HepG2 (cell line): ENCODE measurements at regions not wholly inside any gene's neighbourhood (a gene's known extent, or its start where the extent isn't known, plus 50 kb on each side); places are given as distances from the start of the nearest gene placed in this dataset.

Experiments used
- BRCA1 ChIP-seq: sonication (generic); formaldehyde crosslinking; IDR thresholded peaks from 2 replicates; pipeline ENCODE4 v1.4.0; 2020; ENCODE audit warnings: missing genetic modification reagents
- CCAR2 ChIP-seq: fragments of 200-400 bp; formaldehyde crosslinking; optimal IDR thresholded peaks from 2 replicates; pipeline ENCODE3; 2018; ENCODE audit warnings: low read depth, mild to moderate bottlenecking, low read length, moderate library complexity
- GATAD1 ChIP-seq: IDR thresholded peaks from 2 replicates; pipeline ENCODE4 v1.6.1; 2016; ENCODE audit warnings: missing genetic modification reagents, missing compliant biosample characterization
- KDM3A ChIP-seq: IDR thresholded peaks from 2 replicates; pipeline ENCODE4 v1.6.1; 2018; ENCODE audit warnings: low read depth, missing compliant biosample characterization
- MIER2 ChIP-seq: IDR thresholded peaks from 2 replicates; pipeline ENCODE4 v1.6.1; 2016; ENCODE audit warnings: missing biosample characterization, missing genetic modification reagents
- NCOA2 ChIP-seq: sonication (generic); formaldehyde crosslinking; IDR thresholded peaks from 2 replicates; pipeline ENCODE4 v1.8.0; 2022; ENCODE audit warnings: inconsistent platforms
- ONECUT2 ChIP-seq: sonication (generic); formaldehyde crosslinking; IDR thresholded peaks from 2 replicates; pipeline ENCODE4 v1.4.0; 2020; ENCODE audit warnings: missing genetic modification reagents
- RBFOX2 ChIP-seq: fragments of 200-400 bp; formaldehyde crosslinking; IDR thresholded peaks from 2 replicates; pipeline ENCODE4 v1.6.1; 2017; ENCODE audit warnings: low read depth, mild to moderate bottlenecking, low read length
- SPEN ChIP-seq: sonication (generic); formaldehyde crosslinking; IDR thresholded peaks from 2 replicates; pipeline ENCODE4 v1.5.1; 2020; ENCODE audit warnings: low read depth, mild to moderate bottlenecking, missing genetic modification reagents
- TAF1 ChIP-seq: sonication (generic); formaldehyde crosslinking; IDR thresholded peaks from 2 replicates; pipeline ENCODE4 v1.4.0; 2020; ENCODE audit warnings: missing genetic modification reagents
- ZBTB42 ChIP-seq: sonication (generic); formaldehyde crosslinking; IDR thresholded peaks from 2 replicates; pipeline ENCODE4 v1.5.0; 2020; ENCODE audit warnings: mild to moderate bottlenecking, missing genetic modification reagents
- ZC3H13 ChIP-seq: sonication (generic); formaldehyde crosslinking; IDR thresholded peaks from 2 replicates; pipeline ENCODE4 v1.8.1; 2023; ENCODE audit warnings: mild to moderate bottlenecking, missing genetic modification reagents, moderate library complexity
- ZKSCAN1 ChIP-seq: fragments of 150-350 bp; IDR thresholded peaks from 2 replicates; pipeline ENCODE4 v1.6.1; 2014; ENCODE audit warnings: low read length
- ZNF225 ChIP-seq: sonication (generic); formaldehyde crosslinking; IDR thresholded peaks from 2 replicates; pipeline ENCODE4 v1.4.0; 2020; ENCODE audit warnings: mild to moderate bottlenecking, missing genetic modification reagents
- ZNF253 ChIP-seq: sonication (generic); formaldehyde crosslinking; IDR thresholded peaks from 2 replicates; pipeline ENCODE4 v1.8.0; 2022; ENCODE audit warnings: mild to moderate bottlenecking, missing genetic modification reagents, borderline replicate concordance
- ZNF333 ChIP-seq: sonication (generic); formaldehyde crosslinking; IDR thresholded peaks from 2 replicates; pipeline ENCODE4 v1.4.0; 2020; ENCODE audit warnings: mild to moderate bottlenecking, missing genetic modification reagents, borderline replicate concordance
- ZNF354B ChIP-seq: sonication (generic); formaldehyde crosslinking; IDR thresholded peaks from 2 replicates; pipeline ENCODE4 v1.8.0; 2022; ENCODE audit warnings: mild to moderate bottlenecking, missing genetic modification reagents
- ZNF468 ChIP-seq: sonication (generic); formaldehyde crosslinking; IDR thresholded peaks from 2 replicates; pipeline ENCODE4 v1.8.0; 2022; ENCODE audit warnings: mild to moderate bottlenecking, moderate library complexity, missing genetic modification reagents
- ZNF552 ChIP-seq: sonication (generic); formaldehyde crosslinking; IDR thresholded peaks from 2 replicates; pipeline ENCODE4 v1.9.0; 2022; ENCODE audit warnings: missing genetic modification reagents, mild to moderate bottlenecking, borderline replicate concordance
- ZNF556 ChIP-seq: sonication (generic); formaldehyde crosslinking; IDR thresholded peaks from 2 replicates; pipeline ENCODE4 v1.4.0; 2020; ENCODE audit warnings: mild to moderate bottlenecking, missing genetic modification reagents, borderline replicate concordance
- ZNF747 ChIP-seq: sonication (generic); formaldehyde crosslinking; IDR thresholded peaks from 2 replicates; pipeline ENCODE4 v1.8.1; 2023; ENCODE audit warnings: missing genetic modification reagents, mild to moderate bottlenecking, borderline replicate concordance
- ZNF761 ChIP-seq: sonication (generic); formaldehyde crosslinking; conservative IDR thresholded peaks from 2 replicates; pipeline ENCODE4 v1.4.0; 2020; ENCODE audit warnings: mild to moderate bottlenecking, missing genetic modification reagents
- ZNF879 ChIP-seq: sonication (generic); formaldehyde crosslinking; IDR thresholded peaks from 2 replicates; pipeline ENCODE4 v1.8.1; 2023; ENCODE audit warnings: missing genetic modification reagents
- TF ChIP-seq, protein P1 (sequence below): sonication (generic); formaldehyde crosslinking; IDR thresholded peaks from 2 replicates; pipeline ENCODE4 v1.4.0; 2020; ENCODE audit warnings: missing genetic modification reagents, borderline replicate concordance
- TF ChIP-seq, protein P2 (sequence below): sonication (generic); formaldehyde crosslinking; IDR thresholded peaks from 2 replicates; pipeline ENCODE4 v1.8.1; 2023; ENCODE audit warnings: mild to moderate bottlenecking, moderate library complexity, missing genetic modification reagents
- TF ChIP-seq, protein P3 (sequence below), 2 experiments: fragments of 450-650 bp in 1 of 2; sonication (generic) in 1 of 2; formaldehyde crosslinking; IDR thresholded peaks; 2 replicates each; pipeline versions ENCODE4 v1.5.0 to v1.8.0; 2020 to 2022; ENCODE audit warnings: mild to moderate bottlenecking in 1 of 2, missing genetic modification reagents in 1 of 2

DNA sequence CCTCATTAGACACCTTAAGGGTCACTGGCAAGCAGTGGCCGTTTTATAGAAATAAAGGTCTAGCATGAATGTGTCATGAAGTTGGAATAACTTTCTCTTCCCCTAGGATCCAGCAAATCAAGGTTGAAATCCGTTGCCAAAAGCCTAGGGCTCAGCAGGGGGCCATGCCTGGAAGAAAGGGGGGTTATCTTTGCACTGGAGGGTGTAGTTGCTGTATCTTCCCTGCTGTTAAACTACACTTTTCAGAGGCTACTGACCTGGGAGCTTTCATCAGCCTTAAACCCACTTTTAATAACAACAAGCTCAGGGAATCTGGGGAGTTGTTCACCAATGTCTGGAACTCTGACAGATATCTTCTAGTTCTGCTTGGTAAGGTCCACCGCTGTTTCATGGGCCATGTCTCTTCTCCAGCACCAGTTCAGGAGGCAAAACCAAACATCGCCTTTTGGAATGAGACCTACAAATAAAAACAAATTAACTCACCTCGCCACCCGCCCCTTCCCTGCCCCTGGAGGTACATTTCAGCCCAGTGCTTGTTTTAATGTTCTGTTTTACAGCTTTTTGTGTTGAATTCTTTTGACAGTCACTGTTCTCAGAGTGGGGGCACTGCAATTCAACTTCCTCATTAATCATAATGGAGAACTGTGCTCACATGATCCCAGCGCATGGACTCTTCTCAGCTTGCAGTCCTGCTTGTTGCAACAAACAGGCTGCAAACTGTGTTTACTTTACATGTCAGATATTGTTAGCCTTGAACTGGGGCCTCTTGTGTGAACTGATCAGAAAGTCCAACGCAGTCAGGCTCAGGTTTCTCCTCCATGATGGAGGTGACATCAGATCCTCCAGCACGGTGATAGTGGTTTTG, 508.7 kb downstream of the KCNJ2 start (continued):
- TF ChIP-seq ZC3H13 (no peak), ZNF556 (CRISPR knock-in tag) (no peak), BRCA1 (CRISPR knock-in tag) (no peak), ZNF552 (CRISPR knock-in tag) (no peak), ZNF354B (CRISPR knock-in tag) (no peak), ONECUT2 (CRISPR knock-in tag) (no peak), GATAD1 (CRISPR knock-in tag) (0 out of 2 replicates have a peak, but pooled peaks have one; percentile 29), TAF1 (no peak), KDM3A (no peak; the same call in 1 of the 2 replicates), RBFOX2 (no peak), ZNF253 (CRISPR knock-in tag) (no peak), ZKSCAN1 (no peak), MIER2 (CRISPR knock-in tag) (peak; percentile 63; the same call in 1 of the 2 replicates), ZNF333 (CRISPR knock-in tag) (no peak), ZNF468 (CRISPR knock-in tag) (no peak), SPEN (CRISPR knock-in tag) (no peak), ZNF761 (no peak), NCOA2 (CRISPR knock-in tag) (peak; percentile 81), ZNF225 (CRISPR knock-in tag) (no peak), ZBTB42 (CRISPR knock-in tag) (no peak), ZNF747 (CRISPR knock-in tag) (0 out of 2 replicates have a peak, but pooled peaks have one; percentile 47), CCAR2 (no peak), ZNF879 (CRISPR knock-in tag) (no peak)
- TF ChIP-seq, protein P1, sequence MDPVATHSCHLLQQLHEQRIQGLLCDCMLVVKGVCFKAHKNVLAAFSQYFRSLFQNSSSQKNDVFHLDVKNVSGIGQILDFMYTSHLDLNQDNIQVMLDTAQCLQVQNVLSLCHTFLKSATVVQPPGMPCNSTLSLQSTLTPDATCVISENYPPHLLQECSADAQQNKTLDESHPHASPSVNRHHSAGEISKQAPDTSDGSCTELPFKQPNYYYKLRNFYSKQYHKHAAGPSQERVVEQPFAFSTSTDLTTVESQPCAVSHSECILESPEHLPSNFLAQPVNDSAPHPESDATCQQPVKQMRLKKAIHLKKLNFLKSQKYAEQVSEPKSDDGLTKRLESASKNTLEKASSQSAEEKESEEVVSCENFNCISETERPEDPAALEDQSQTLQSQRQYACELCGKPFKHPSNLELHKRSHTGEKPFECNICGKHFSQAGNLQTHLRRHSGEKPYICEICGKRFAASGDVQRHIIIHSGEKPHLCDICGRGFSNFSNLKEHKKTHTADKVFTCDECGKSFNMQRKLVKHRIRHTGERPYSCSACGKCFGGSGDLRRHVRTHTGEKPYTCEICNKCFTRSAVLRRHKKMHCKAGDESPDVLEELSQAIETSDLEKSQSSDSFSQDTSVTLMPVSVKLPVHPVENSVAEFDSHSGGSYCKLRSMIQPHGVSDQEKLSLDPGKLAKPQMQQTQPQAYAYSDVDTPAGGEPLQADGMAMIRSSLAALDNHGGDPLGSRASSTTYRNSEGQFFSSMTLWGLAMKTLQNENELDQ (CRISPR knock-in tag) = no peak
- TF ChIP-seq, protein P2, sequence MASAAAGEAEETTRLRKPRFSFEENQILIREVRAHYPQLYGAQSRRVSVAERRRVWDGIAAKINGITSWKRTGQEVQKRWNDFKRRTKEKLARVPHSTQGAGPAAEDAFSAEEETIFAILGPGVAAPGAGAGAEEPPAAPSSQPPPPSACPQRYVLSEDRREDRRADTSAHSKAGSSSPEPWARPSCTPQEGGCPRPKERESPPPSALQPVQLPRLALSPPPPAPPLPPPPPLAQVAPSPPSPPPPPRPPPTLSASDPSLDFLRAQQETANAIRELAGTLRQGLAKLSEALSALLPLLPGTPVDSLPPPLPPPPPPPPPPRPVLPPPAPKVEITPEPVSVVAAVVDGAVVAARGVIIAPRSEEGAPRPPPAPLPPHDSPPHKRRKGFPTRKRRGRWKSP = peak; percentile 70; the same call in 1 of the 2 replicates
- TF ChIP-seq, protein P3, sequence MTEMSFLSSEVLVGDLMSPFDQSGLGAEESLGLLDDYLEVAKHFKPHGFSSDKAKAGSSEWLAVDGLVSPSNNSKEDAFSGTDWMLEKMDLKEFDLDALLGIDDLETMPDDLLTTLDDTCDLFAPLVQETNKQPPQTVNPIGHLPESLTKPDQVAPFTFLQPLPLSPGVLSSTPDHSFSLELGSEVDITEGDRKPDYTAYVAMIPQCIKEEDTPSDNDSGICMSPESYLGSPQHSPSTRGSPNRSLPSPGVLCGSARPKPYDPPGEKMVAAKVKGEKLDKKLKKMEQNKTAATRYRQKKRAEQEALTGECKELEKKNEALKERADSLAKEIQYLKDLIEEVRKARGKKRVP (CRISPR knock-in tag; IDR thresholded peaks at IDR 0.05) = peak in 1 of 2 experiments; percentile 92; a peak in 2 of 4 replicates
